ENCODE measurements at regions not wholly inside any gene's neighbourhood (a gene's known extent, or its start where the extent isn't known, plus 50 kb on each side); places are given as distances from the start of the nearest gene placed in this dataset.

- H3K4me3 Mint-ChIP-seq (ENCODE audit: low read depth), result no peak overlapping the region
- no peak for DNase-seq (ENCODE audit: low spot score, unreplicated experiment)
- no peaks in the 10 kb centered on the region for H3K27me3 Mint-ChIP-seq
- TF ChIP-seq CTCF (IDR thresholded peaks at IDR 0.05; ENCODE audit: unreplicated experiment), result no peak
- H3K9me3 Mint-ChIP-seq (ENCODE audit: low read depth), result no peaks in the 10 kb centered on the region
- peaks cover 7% of the 10 kb centered on the region for H3K4me1 Mint-ChIP-seq (ENCODE audit: low read depth)
- H3K36me3 Mint-ChIP-seq (ENCODE audit: insufficient read depth), result no peaks in the 10 kb centered on the region
- no peak overlapping the region for H3K27ac Mint-ChIP-seq
These were observed 258.6 kb upstream of the TANK start for GRCh38 chr2:160901613-160902012.

- Mint-ChIP-seq H3K36me3 (ENCODE audit: insufficient read depth) (no peaks in the 10 kb centered on the region), H3K27me3 (no peaks in the 10 kb centered on the region), H3K4me1 (ENCODE audit: low read depth) (peaks cover 7% of the 10 kb centered on the region), H3K4me3 (ENCODE audit: low read depth) (no peak overlapping the region), H3K9me3 (ENCODE audit: low read depth) (peaks cover 2% of the 10 kb centered on the region), H3K27ac (no peak overlapping the region)
- no peak for DNase-seq (ENCODE audit: low spot score, unreplicated experiment)
- no peak for TF ChIP-seq CTCF (IDR thresholded peaks at IDR 0.05; ENCODE audit: unreplicated experiment)
These were observed 254.4 kb upstream of the TANK start for GRCh38 chr2:160905862-160906261.

DNA sequence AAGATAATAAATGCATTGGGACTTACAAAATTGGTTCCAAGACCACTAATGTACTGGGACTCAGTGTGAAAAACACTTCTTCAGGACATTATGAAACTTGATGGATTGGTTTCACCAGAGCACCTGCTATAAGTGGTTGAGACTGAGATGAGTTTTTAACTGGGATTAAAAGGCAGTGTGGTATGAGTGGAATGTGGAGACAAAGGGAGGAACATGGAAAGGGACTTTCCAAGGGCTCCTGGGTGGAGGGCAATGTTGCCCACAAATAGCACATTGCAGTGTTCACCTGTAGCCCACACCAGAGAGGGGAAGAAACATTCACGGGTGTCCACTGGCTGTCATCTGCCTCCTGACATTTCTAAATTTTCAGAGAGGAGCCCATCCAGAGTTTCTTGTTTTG is 253.3 kb upstream of the TANK start:
- TF ChIP-seq CTCF (IDR thresholded peaks at IDR 0.05; ENCODE audit: unreplicated experiment), result no peak
- no peak overlapping the region for H3K27ac Mint-ChIP-seq
- H3K27me3 Mint-ChIP-seq, result no peaks in the 10 kb centered on the region
- no peaks in the 10 kb centered on the region for H3K36me3 Mint-ChIP-seq (ENCODE audit: insufficient read depth)
- H3K9me3 Mint-ChIP-seq (ENCODE audit: low read depth), result peaks cover 2% of the 10 kb centered on the region
- H3K4me1 Mint-ChIP-seq (ENCODE audit: low read depth), result peaks cover 7% of the 10 kb centered on the region
- DNase-seq (ENCODE audit: low spot score, unreplicated experiment), result no peak
- no peak overlapping the region for H3K4me3 Mint-ChIP-seq (ENCODE audit: low read depth)

- H3K4me1 Mint-ChIP-seq (ENCODE audit: low read depth), result peaks cover 7% of the 10 kb centered on the region
- no peak overlapping the region for H3K4me3 Mint-ChIP-seq (ENCODE audit: low read depth)
- H3K27ac Mint-ChIP-seq, result no peak overlapping the region
- H3K36me3 Mint-ChIP-seq (ENCODE audit: insufficient read depth), result no peaks in the 10 kb centered on the region
- H3K27me3 Mint-ChIP-seq, result no peaks in the 10 kb centered on the region
- TF ChIP-seq CTCF (IDR thresholded peaks at IDR 0.05; ENCODE audit: unreplicated experiment), result no peak
- H3K9me3 Mint-ChIP-seq (ENCODE audit: low read depth), result peaks cover 2% of the 10 kb centered on the region
- no peak for DNase-seq (ENCODE audit: low spot score, unreplicated experiment)
These were observed 252.5 kb upstream of the TANK start for GRCh38 chr2:160907738-160908137.

DNA sequence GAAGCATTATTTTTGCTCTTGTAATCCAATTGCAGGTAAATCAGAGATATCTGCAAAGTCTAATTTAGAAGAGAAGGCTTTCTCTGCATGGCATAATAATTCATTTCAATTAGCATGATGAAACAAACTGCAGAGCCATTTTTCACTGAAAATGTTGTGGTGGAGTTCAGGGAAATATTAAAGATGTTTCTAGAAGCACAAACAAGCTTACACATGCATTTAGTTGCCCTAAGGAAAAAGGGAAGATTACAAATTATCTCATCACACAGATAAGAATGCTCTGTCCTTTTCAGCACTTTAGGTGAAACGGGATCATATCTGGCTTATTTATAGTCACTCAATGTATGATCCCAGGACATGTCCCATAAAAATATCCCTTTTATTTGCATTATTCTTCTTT is 252.1 kb upstream of the TANK start:
- Mint-ChIP-seq H3K36me3 (ENCODE audit: insufficient read depth) (no peaks in the 10 kb centered on the region), H3K4me1 (ENCODE audit: low read depth) (peaks cover 7% of the 10 kb centered on the region), H3K27me3 (no peaks in the 10 kb centered on the region), H3K9me3 (ENCODE audit: low read depth) (peaks cover 2% of the 10 kb centered on the region), H3K27ac (no peak overlapping the region), H3K4me3 (ENCODE audit: low read depth) (no peak overlapping the region)
- DNase-seq (ENCODE audit: low spot score, unreplicated experiment), result no peak
- TF ChIP-seq CTCF (IDR thresholded peaks at IDR 0.05; ENCODE audit: unreplicated experiment), result no peak
